A172 (cell line): ENCODE measurements at regions not wholly inside any gene's neighbourhood (a gene's known extent, or its start where the extent isn't known, plus 50 kb on each side); places are given as distances from the start of the nearest gene placed in this dataset.

Experiments used
- DNase-seq: peaks from one replicate; pipeline ENCODE4 v3.0.0-alpha.2; 2015; ENCODE audit warnings: low spot score

DNA sequence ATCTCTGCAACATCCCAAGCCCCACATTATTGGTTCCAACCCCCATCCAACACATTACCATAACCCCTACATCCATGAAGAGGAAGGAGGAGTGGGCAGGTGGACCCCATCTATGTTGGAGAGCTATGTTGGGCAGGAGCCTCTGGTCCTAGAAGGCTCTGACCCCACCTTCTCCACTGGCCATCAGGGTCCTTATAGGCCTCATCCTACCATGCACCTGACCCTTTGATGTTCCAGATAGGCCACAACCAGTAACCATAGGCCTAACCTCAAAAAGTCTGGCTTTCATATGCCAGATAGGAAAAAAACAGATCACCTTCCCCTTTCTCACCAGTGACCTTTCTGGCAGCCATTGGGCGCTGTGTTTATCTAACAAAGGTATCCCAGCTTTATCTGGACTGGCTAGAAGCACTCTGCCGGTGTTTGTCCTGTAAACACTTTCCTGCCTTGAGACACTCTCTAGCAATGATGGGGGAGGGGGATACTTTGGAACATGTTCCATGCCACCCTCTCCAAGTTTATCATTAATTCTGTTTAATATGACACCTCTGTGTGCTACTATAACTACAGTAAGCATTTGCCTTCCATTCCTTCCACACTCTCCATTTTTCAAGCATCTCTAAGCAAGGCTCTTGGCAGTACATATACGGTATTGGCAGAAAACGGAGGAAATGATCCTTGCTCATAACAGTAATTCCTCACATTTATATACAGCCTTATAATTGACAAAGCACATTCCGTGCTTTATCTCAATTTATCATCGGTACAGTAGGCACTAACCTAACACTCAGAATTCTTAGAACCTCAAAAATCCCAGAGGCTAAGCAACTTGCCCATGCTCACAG is 377.1 kb downstream of the VPS13C start:
- no peak for DNase-seq

DNA sequence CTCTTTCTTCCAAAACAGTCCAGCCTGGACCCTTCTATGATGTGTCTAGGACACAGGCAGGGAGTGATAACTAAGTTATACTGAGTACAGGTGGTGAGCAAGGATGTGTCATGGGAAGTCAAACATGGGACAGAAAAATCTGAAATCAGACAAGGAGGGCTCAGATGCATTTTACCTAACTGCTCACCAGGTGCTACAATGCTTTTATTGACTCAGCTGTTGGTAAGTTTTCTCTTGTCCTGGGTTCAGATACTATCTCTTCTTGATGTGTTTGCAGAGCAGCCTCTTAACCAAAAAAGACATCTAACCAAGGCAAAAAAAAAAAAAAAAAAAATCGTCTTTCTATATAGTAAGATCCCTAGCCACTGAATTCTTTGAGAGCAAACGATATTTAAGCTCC is 378.6 kb downstream of the VPS13C start:
- no peak for DNase-seq

DNA sequence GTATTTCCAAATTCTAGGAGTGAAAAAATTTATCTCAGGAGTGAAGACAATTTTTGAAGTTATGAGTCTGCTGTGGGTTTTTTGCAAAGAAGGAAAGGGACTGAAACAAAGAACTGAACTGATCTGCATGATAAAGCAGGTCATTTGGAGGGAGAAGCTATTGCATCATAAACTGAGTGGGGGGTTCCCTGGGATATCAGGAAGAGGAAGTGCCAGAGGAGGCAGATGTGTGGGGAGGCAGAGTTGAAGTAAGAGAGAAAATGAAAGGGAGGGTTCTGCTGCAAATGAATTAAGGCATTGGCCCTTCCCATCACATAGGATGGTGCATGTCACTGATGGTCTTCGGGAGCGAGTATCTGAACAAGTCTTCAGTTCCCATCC is 379.2 kb downstream of the VPS13C start:
- no peak for DNase-seq

DNA sequence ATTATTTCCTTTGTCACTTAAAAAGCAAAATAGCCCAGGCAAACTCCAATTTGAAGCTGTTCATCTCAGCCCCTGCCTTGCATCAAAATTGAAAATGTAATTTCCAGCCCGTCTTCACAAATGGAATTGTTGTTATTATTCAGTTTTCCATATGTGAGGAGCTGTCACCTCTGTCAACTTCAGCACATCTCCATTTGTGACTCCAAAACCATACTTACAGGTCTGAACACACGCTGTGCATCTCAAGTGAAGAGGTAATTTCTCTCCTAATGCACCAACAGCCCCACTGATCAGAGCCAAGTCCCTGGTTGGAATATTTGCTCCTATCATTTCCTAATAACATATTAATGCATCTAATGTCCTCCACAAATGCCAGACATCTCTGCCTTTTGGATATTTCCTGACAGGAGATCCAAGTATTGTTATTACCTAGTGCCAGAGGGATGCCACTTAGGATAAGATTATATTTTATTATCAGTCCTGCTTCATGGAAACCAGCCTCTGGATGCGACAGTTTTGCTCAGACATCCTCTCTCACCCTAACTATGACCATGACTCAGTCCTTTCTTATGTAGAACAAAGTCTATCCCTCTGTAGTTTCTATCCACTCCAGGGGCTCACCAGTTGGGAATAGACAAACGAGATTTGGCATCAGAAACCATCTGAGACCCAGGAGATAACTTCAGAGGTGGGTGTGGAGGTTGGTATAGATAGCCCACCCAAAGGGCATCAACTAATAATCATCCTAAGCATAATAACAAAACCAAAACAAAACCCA is 379.8 kb downstream of the VPS13C start:
- DNase-seq, result no peak

DNA sequence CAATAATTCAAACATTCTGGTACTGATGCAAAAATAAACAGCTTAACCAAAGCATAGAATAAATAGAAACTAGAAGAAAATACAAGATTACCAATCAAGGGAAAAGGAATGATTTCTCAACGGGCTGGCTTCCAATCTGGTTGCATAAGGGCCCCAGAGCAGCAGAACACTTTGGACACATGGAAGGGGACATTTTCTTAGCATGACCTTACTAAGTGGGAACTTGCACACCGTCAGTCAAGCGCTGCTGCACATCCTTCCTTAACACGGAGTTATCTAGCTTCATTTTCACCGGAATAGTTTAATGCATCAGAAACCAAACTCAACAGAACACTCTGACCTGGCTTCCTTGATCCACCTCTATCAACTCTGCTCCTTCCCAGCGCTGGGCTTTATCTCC is 388.5 kb downstream of the VPS13C start:
- DNase-seq, result no peak

DNA sequence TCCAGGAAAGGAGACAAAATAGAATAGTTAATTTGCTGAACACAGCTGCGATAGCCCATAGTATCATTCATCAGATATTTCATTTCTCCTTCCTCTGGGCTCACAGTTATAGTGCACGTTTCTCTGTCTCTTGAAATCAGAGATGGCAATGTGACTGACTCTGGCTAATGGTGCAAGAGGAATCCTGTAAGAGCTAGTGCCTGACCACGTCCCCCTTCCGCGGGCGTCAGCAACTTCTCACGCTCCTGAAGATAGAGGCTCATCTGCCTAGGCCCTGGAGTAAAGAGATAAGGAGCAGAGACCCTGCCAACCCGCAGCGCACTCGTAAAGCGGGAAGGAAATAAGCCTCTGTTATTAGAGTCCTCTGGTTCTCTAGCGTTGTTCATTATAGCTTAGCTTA is 391.8 kb downstream of the VPS13C start:
- DNase-seq, result no peak

DNA sequence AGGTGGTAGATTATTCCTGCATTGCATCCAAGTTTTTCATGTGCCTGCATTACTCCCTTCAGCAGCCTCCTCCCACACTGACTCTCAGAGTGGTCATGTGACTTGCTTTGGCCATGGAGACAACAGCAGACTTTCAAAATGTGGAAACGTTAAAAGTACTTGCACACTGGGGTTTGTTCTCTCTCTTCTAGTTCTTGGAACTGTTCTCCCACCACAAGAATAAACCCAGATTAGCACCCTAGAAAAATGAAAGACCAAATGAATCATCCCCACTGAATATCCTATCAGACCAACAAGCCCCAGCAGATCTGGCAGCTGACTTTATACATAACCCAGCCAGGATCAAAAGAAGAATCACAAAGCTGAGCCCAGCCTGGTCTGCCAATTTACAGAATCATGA is 398.5 kb downstream of the VPS13C start:
- DNase-seq, result no peak

DNA sequence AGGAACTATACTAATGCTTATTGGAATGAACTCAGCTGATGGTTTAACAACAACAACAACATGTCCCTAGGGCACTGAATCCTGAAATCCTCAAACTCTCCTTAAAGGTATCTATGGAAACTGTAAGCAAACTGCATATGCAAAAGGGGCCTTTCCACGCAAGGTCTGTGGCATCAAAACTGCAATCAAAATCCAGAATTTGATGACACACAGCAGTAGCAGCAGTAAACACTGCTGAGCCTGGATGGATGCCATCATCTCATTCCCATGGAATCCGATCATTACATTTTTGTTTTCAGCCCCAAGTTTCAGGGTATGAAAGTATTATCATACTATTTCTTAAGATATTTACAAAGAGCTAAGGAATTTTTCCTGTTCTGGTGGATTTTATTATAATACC is 399.7 kb downstream of the VPS13C start:
- DNase-seq, result no peak

DNA sequence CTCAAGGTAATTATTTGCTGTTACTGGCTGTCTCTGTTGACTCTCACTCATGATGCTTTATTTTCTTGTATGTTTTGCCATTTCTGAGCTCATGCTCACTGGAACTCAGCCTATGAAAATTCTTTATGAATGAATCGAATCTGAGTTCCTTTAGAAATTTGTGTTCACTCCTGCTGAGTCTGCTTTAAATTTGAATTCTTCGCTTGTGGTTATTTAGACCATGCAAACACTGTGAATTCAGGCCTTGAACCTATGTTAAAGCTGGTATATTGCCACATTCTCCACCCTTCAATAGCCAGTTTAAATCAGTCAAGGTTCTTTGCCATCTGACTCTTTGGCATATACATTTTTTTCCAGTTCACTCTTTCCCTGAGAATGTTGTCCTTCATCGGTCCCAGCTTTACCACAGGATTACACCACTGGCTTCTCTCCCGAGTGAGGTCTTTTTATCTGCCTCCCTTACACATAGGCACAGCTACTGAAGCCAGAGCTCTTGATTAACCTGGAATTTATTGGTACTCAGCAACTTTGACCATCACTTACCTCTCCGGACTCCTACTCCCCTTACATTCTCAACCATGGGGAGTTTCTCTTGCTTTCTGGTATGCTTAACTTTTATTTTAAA is 400.6 kb downstream of the VPS13C start:
- no peak for DNase-seq

DNA sequence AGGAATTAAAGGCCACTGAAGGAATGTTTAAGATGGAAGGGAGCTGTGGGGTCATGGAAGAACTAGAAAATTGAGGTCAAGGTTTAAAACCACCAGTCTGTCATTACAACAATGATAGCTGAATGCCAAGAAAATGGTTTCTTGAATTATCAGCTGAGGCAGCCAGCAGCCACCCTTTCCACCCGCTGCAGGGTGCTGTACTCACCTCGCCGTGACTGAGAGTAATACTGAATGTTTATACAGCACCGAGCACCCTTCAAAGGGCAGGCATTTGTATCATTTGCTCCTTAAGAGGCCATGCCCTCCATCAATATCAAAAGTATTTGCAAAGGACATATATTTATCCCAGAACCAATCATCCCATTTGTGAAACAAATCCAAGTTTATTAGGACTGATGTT is 402.8 kb downstream of the VPS13C start:
- no peak for DNase-seq

DNA sequence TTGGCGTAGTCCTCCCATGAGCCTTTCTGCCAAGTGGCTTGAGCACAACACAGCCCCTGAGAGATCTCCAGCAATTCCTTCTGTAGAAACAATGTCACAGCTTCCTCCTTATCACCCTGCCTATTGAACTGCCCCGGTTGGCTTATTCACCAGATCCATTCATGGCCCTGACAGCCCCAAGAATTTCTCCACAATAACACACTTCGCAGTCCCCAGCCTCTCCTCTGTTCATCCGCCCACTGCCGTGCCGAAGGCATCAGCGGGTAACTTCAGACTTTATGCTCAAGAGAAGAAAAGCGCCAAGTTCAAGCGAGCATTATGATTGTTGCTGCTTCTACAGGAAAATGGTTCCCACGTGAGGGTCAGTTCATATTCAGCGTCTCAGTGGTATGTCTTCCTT is 403.9 kb downstream of the VPS13C start:
- DNase-seq, result no peak

DNA sequence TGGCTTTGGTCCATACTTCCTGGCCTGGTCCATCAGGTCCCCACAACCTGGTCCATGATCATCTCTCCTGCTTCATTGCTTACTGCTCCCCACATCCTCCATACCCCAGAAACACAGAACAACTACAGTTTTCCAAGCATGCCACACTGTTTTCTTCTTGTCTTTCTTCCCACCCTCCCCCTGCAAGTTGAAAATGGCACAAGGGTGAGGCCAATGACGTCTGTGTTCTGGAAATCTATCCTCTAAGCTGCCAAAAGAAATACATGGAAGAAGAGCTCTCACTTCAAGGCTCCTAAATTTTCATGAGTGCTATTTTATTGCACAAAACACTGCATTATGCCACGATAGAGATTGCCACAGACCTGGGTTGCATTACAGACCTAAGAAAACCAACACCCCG is 404.4 kb downstream of the VPS13C start:
- DNase-seq, result no peak

DNA sequence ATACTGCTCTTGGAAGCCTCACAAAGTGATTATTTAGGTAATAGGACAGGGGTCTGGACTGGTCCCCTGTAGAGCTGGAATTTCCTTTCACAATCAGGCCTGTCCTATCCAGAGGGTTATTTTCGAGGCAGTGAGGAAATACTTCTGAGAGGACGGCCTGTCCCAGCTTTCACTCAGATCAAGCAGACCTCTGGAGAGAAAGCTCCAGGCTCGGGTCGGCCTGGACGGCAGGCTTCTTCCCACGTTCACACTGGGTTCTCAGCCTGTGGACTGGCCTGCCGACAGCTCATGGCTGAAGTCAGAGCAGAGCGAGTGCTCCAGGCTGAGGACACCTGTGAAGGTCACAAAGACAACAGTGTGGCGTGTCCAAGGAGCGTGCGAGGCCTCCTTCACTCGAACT is 405.3 kb downstream of the VPS13C start:
- DNase-seq, result no peak

DNA sequence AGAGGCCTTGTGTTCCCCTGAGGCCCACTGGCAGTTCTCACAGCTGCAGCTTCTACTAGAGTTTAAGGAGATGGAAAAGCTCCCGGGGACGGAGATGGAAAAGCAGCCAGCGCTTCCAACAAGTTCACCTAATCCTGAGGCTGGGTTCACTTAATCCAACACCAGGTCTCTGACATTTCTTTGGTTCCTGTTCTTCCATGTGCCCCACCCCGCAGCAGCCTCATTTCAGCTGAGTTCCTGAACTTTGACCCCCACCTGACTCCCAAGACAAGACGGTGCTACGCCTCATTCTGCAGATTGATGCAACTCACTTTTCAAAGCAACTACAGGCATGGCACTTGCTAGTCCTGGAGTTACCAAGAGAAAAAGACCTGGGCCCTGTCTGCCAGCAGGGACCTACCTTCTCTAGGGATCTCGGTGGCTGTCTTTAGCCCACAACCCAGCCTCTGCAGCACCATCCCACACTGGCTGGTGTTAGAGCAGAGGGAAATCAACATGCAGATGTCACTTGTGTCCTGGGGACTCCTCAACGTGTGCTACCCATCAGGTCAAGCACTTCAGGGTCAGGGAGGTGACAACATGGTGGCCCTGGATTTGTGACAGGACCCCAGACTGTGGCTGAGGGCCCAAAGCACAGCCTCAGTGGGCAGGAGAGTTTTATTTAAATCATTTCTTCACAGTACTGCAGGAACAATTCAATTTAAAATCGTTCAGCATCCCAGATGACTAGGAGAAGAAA is 406.1 kb downstream of the VPS13C start:
- DNase-seq, result no peak

DNA sequence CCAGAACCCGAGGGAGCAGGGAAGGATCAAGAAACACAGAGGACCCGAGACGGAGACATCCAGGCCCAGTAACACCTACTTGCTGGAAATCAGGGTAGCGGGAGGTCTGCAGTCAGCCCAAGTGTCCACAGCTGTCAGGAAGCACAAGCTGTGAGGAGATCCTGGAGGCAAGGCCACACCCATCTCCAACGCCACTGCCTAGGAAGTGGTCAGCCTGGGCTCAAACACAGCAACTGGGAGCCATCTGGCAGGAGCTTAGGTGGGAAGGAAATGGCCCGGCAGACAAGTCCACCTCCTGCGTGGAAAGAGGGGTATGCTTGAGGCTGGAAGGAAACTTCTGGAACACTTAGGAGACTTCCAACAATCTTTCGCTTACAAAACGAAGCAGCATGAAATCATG is 407.1 kb downstream of the VPS13C start:
- no peak for DNase-seq

DNA sequence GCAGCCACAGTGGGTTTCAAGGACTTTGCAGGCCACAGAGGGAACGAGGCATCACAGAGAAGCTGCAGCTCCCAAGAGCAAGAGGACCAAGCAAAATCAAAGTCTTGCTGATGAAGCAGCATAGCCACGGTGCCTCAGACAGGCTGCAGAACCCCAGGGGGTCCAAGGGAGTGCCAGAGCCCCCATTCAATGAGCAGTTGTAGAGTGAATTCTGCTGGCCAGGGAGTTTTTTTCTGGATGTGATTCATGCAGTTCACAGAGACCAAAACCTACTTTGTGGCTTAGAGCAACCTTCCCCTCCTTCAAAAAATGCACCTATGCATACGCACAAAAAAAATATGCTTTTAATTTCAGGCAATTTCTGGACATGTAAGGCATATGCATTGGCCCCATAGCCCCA is 409.0 kb downstream of the VPS13C start:
- DNase-seq, result no peak

DNA sequence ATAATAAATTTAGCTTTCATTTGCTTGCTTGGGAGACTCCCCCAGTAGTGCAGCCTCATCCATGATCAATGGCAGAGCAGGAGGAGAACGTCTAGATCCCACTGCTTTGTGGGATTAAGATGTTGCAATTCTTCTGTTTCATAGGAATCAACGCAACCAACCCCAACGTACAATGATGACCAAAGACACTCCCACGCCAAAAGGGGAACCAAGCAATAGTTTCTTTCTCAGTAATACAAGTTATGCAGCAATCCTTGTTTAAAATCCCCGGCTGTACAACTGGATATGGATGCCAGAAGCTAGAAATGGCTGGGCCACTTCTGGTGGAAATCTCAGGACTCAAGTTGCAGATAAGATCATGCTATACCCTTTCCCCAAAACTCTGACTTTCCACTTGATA is 411.2 kb downstream of the VPS13C start:
- no peak for DNase-seq

DNA sequence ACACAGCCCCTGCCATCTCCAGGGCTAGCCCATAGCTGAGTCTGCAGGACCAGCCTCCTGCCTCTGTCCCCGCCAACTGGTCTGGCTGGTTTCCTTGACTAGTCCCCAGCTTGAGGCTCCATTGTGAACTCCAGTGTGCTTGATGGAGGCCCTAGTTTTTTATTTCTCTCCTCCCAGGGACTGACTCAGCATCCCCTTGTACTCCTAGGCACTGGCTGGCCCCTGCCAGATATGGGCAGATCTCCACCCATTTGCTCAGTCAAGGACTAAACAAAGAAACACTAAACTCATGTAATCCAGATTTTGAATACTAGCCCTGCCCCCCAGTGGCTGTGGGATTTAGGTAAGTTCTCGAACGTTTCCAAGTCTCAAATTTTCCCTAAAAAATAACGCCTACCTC is 415.4 kb upstream of the RORA start:
- no peak for DNase-seq

DNA sequence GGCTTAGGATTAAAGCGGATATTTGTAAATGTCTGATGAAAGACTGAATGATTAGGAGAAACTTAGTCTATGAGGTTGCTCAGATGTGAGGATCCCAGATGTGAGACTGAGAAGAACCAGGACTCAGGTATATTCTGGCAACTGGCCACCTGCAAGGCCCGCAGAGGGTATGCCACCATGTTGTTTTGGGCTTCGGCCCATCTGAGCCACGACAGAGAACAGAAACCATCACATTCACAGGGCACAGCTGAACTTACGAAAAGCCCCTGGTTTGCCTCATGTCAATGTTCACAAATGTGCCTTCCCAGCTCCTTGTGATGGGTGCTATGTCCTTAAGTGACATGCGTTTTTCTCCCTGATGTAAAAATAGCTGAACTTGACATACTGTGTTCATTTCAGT is 412.5 kb upstream of the RORA start:
- DNase-seq, result no peak

DNA sequence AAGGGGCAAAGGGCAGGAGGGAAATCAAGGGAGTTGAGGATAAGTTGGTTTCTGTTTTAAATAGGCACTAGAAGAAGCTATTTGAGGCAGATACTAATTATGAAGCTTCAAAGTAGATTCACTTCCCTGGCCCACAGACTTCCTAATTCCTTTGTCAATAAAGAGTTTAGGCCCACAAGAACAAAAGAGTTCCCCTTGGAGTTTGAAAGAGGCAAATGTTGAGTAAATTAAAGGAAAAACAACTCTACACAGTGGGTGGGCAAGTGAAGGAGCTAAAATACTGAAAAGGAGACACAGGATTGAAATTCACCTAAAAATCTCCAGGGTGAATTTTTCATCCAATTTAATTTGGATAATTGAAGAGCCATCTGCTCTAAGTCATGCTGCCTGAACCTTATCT is 411.7 kb upstream of the RORA start:
- no peak for DNase-seq

DNA sequence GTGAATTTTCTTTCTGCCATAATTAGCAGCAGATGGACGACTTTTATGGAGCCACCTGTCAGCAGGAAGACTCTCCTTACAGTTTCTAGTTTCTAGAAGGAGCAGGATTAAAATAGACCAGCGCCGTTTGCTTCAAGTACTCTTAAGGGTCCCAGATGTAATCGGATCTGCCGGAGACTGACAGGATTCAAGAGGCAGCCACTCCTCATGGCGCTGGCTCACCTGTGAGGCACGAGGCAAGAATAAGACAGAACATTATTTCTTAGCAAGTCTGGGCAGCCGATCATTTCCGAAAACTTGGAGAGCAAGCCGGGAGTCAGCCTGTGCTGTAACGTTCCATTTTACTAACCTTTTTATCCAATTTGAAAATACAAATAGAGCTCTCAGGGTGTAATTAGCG is 410.4 kb upstream of the RORA start:
- DNase-seq, result no peak

DNA sequence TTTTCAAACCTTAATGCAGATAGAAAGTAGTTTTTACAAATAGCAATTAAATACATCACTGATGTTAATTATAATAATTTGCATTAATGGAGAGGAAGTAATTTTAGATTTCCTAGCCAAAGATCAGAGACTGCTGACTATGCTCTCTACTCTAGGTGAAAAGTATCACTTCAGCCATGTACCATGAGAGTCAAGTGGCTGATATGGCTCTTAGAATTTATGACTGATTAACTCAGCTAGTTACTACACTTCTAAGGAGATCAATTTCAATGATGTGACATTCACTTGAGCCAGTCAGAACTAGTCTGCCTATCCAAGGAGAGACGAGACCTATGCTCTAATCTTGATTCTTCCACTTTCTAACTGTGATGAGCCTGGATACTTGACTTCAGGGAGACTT is 405.7 kb upstream of the RORA start:
- DNase-seq, result no peak
